GM10266 (cell line): ENCODE measurements at regions not wholly inside any gene's neighbourhood (a gene's known extent, or its start where the extent isn't known, plus 50 kb on each side); places are given as distances from the start of the nearest gene placed in this dataset.
"Not testable (repeated sequence)": the region's sequence is repeated elsewhere in the genome, so short reads cannot be mapped to it uniquely, and the experiment has no call there.

Experiments used
- DNase-seq: peaks from one replicate; pipeline ENCODE4 v3.0.0; 2012; ENCODE audit errors: extremely low spot score
- CTCF ChIP-seq: IDR thresholded peaks from 2 replicates; pipeline ENCODE4 v1.5.1; 2012; ENCODE audit warnings: mild to moderate bottlenecking, low read depth; ENCODE audit not compliant: control insufficient read depth, insufficient read depth; ENCODE audit errors: missing control alignments

DNA sequence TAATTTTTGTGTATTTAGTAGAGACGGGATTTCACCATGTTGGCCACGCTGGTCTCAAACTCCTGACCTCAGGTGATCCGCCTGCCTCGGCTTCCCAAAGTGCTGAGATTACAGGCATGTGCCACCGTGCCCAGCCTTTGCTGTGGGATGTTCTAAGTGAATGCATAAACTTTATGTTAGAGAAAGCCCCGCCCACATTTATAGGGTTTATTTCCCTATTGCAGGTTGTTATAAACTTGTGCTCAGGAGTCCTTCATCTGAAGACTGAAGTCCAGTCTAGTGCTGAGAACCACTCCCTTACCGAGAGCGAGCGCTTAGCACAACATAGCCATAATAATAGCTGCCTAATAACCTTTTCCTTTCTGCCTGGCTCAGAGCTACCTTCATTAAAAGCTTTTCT, 75.4 kb upstream of the ZNF217 start:
- no peak for TF ChIP-seq CTCF
- no peak for DNase-seq

- no peak for DNase-seq
- TF ChIP-seq CTCF: no peak
Measured at GRCh38 chr20:53666144-53666543, 72.5 kb upstream of the ZNF217 start.

DNA sequence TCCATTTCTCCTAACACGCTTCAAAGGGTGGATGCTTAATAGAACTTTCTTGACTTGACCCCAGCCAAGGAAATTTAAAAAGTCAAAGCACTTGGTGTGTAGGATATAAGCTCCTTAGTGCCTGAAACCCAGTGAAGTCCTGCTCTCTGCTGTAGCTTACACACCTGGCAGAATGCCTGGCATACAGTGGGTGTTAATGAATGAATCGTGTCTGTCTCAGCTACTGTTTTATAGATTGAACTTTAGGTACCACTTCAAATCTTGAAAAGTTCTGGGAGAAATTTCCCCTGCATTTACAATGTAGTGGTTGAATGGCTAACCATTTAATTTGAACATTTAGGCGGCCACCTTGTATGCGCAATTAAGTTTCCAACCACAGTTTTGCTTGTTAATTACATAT, 70.5 kb upstream of the ZNF217 start:
- no peak for TF ChIP-seq CTCF
- DNase-seq: no peak

DNA sequence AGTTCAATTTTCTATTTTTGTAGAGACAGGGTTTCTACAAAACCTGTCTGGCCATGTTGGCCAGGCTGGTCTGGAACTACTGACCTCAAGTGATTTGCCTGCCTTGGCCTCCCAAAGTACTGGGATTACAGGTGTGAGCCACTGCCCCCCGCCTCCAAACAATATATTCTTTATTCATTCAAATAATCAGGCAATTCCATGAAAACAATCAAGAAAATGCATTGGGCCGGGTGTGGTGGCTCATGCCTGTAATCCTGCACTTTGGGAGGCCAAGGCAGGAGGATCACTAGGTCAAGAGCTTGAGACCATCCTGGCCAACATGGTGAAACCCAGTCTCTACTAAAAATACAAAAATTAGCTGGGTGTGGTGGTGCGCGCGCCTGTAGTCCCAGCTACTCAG, 69.9 kb upstream of the ZNF217 start:
- DNase-seq: not testable (repeated sequence)

GRCh38 chr20:53662595-53662994, 69.0 kb upstream of the ZNF217 start:
- TF ChIP-seq CTCF: no peak
- DNase-seq: no peak

GRCh38 chr20:53660947-53661381, 67.3 kb upstream of the ZNF217 start:
- no peak for TF ChIP-seq CTCF
- DNase-seq: no peak

DNA sequence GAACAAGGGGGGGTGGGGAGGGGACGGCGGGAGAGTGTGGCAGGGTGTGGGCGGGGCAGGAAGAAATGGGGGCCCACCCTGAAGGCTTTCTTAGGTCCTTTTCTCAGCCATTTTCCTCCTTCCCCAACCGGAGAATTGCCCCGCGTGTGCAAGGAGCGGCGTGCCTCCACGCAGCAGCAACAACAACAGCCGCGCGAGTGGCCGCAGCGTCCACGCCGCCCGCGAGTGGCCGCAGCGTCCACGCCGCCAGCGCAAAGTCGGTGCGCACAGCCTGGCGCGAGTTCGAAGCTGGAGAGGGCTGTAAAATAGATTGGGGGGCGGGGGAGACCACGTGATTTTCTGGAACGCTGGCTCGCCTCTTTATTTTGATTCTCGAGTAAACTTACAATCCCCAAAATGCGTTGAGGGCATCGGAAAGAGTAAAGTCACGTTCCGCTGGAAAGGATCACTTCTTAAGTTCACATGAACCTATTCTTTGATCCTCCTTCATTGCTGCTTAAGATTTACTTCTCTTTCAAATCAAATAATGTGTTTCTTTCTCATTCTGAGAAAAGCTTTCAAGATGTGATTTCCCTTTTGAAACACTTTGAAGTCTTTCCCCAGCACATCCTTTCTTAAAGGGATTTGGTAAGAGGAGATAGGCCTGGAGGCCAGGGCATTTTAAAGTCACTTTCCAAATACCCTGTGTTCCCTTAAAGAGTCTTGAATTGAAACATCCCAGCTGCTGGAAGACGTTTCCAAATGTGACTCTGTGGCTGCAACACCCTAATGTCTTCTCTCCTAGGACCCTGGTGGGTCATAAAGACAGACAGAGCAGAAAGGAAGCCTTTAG, 66.7 kb upstream of the ZNF217 start:
- DNase-seq: peak; percentile 40

More for the DNA sequence above, 66.7 kb upstream of the ZNF217 start:
- no peak for TF ChIP-seq CTCF
